ENCODE measurements at regions not wholly inside any gene's neighbourhood (a gene's known extent, or its start where the extent isn't known, plus 50 kb on each side); places are given as distances from the start of the nearest gene placed in this dataset.

- ATAC-seq (ENCODE audit: low read depth) = no peak
Observed at GRCh38 chr10:81479316-81479715, 395.7 kb upstream of the NRG3 start.

GRCh38 chr10:81496626-81497025 is 378.4 kb upstream of the NRG3 start:
- no peaks in the 10 kb centered on the region for H3K9me3 ChIP-seq (ENCODE audit: control extremely low read depth in 1 of 3, control insufficient read depth in 2 of 3, insufficient read depth in 1 of 3, low read length in 2 of 3)
- Mint-ChIP-seq H3K9me3 (ENCODE audit: insufficient read depth) (peaks cover 3% of the 10 kb centered on the region), H3K27ac (no peak overlapping the region), H3K27me3 (no peaks in the 10 kb centered on the region), H3K4me3 (no peak overlapping the region), H3K4me1 (no peaks in the 10 kb centered on the region)
- H3K9ac ChIP-seq (ENCODE audit: low read length) = no peak overlapping the region
- TF ChIP-seq EZH2 (IDR thresholded peaks at IDR 0.05; ENCODE audit: borderline replicate concordance, insufficient read depth, low read depth, low read length, poor library complexity, severe bottlenecking) = no peak
- no peak for TF ChIP-seq CTCF (IDR thresholded peaks at IDR 0.05)
- no peak for ATAC-seq (ENCODE audit: low read depth)
- ChIA-PET POLR2A (no interaction called here), CTCF (no interaction called here)
- H3K4me1 ChIP-seq (ENCODE audit: control insufficient read depth in 2 of 2, insufficient read depth in 2 of 2, low read length in 2 of 2) = no peaks in the 10 kb centered on the region
- intact Hi-C loops (cut with micrococcal nuclease) = no loop called here
- H3K79me2 ChIP-seq (ENCODE audit: control insufficient read depth, insufficient read depth, low read length) = no peaks in the 10 kb centered on the region
- no peak overlapping the region for H3K27ac ChIP-seq (ENCODE audit: low read length in 2 of 2)
- H3K36me3 ChIP-seq (replicated peaks in 1 of 2; ENCODE audit: control extremely low read depth in 1 of 2, control insufficient read depth in 1 of 2, extremely low read depth in 1 of 2, insufficient read depth in 2 of 2, low read length in 1 of 2) = no peaks in the 10 kb centered on the region
- H3K27me3 ChIP-seq (replicated peaks in 1 of 4; ENCODE audit: control extremely low read depth in 1 of 4, control insufficient read depth in 3 of 4, insufficient read depth in 4 of 4, low read length in 3 of 4) = no peaks in the 10 kb centered on the region
- no peaks in the 10 kb centered on the region for H4K20me1 ChIP-seq (ENCODE audit: control insufficient read depth, insufficient read depth, low read length, poor library complexity, severe bottlenecking)
- H2AFZ ChIP-seq (ENCODE audit: insufficient read depth, low read depth, low read length, poor library complexity, severe bottlenecking) = no peak overlapping the region
- no peak for DNase-seq
- no peak overlapping the region for H3K4me3 ChIP-seq (ENCODE audit: control extremely low read depth in 1 of 5, extremely low read depth in 1 of 5, insufficient read depth in 1 of 5, low read depth in 2 of 5, low read length in 4 of 5)
- no peak overlapping the region for H3K4me2 ChIP-seq (replicated peaks; ENCODE audit: low read depth, low read length, poor library complexity, severe bottlenecking)

More at GRCh38 chr10:81479316-81479715, 395.7 kb upstream of the NRG3 start:
- no peaks in the 10 kb centered on the region for H3K27me3 ChIP-seq (replicated peaks in 1 of 4; ENCODE audit: control extremely low read depth in 1 of 4, control insufficient read depth in 3 of 4, insufficient read depth in 4 of 4, low read length in 3 of 4)
- no peaks in the 10 kb centered on the region for H3K79me2 ChIP-seq (ENCODE audit: control insufficient read depth, insufficient read depth, low read length)
- Mint-ChIP-seq H3K4me1 (no peaks in the 10 kb centered on the region), H3K4me3 (no peak overlapping the region), H3K27ac (no peak overlapping the region), H3K9me3 (ENCODE audit: insufficient read depth) (no peaks in the 10 kb centered on the region), H3K27me3 (no peaks in the 10 kb centered on the region)
- no peaks in the 10 kb centered on the region for H3K4me1 ChIP-seq (ENCODE audit: control insufficient read depth in 2 of 2, insufficient read depth in 2 of 2, low read length in 2 of 2)
- intact Hi-C loops (cut with micrococcal nuclease) = no loop called here
- H3K36me3 ChIP-seq (replicated peaks in 1 of 2; ENCODE audit: control extremely low read depth in 1 of 2, control insufficient read depth in 1 of 2, extremely low read depth in 1 of 2, insufficient read depth in 2 of 2, low read length in 1 of 2) = no peaks in the 10 kb centered on the region
- no peak overlapping the region for H2AFZ ChIP-seq (ENCODE audit: insufficient read depth, low read depth, low read length, poor library complexity, severe bottlenecking)
- no peaks in the 10 kb centered on the region for H4K20me1 ChIP-seq (ENCODE audit: control insufficient read depth, insufficient read depth, low read length, poor library complexity, severe bottlenecking)
- H3K4me3 ChIP-seq (ENCODE audit: control extremely low read depth in 1 of 5, extremely low read depth in 1 of 5, insufficient read depth in 1 of 5, low read depth in 2 of 5, low read length in 4 of 5) = no peak overlapping the region
- H3K9ac ChIP-seq (ENCODE audit: low read length) = no peak overlapping the region
- H3K9me3 ChIP-seq (ENCODE audit: control extremely low read depth in 1 of 3, control insufficient read depth in 2 of 3, insufficient read depth in 1 of 3, low read length in 2 of 3) = no peaks in the 10 kb centered on the region
- DNase-seq = no peak
- WGBS (ENCODE audit: insufficient coverage) = 92% methylated on average over 2 of the region's 3 CpGs
- ChIA-PET POLR2A (no interaction called here), CTCF (no interaction called here)
- TF ChIP-seq CTCF (IDR thresholded peaks at IDR 0.05) (no peak), EZH2 (IDR thresholded peaks at IDR 0.05; ENCODE audit: borderline replicate concordance, insufficient read depth, low read depth, low read length, poor library complexity, severe bottlenecking) (no peak)
- no peak overlapping the region for H3K4me2 ChIP-seq (replicated peaks; ENCODE audit: low read depth, low read length, poor library complexity, severe bottlenecking)
- H3K27ac ChIP-seq (ENCODE audit: low read length in 2 of 2) = no peak overlapping the region

Measured in B cell (primary cell).